Superior temporal gyrus (tissue), 1 donor: ENCODE measurements at regions not wholly inside any gene's neighbourhood (a gene's known extent, or its start where the extent isn't known, plus 50 kb on each side); places are given as distances from the start of the nearest gene placed in this dataset.

Experiments
- DNase-seq: peaks from one replicate; pipeline ENCODE4 v3.0.0-alpha.2; 2016; ENCODE audit errors: extremely low spot score

DNA sequence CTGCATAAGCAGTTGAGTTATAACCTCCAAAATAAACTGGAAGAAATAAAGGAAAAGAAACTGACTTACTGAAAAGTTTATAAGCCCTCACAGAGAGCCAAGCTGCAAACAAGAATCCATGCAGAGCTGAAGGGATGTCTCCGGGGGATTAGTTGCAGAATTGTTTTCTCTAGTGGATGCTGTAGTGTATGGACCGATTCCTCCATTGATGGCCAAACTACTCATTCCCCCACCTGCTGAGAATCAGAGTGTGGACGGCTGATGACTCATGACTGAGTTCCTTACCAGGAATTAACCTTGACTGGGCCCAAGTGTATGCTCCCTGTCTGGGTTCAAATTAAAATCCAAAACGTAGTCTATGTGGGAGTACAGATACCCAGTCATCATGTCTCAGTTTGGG, 93.9 kb upstream of the CDH8 start:
- DNase-seq, result no peak

DNA sequence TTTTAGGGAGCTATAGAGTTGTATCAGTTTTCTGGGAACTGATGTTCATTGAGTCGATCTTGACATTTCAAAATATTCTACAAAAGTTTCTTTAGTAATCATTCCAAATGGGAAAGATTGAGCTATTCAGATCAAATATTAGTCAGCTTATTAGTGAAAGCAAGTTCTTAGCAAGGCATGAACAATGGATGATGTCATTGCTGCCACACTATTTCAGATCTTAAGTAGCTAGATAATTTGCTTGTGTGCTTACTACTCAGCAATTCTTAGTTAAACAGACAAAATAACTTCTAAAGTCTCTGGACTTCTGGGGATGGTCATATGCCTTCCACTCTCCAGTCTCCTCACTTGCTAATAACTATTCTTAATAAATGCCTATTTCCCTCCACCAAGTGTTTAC, 69.0 kb upstream of the CDH8 start:
- DNase-seq, result no peak

DNA sequence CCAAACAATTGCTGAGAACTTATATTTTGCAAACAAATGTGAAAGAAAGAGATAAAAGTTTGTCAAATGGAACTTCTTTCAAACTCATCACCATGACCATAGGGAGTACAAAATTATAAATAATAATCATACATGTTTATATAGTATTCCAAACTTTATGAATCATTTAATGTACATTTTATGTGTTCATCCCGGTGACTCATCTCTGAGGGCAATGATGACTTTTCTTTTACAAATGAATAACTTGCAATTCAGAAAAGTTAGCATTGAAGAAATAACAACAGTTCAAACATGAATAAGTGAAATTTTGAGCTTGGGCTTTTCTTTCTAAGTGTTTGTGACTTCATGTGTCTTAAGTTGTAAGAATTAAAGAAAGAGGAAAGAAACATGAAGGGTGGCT, 66.3 kb upstream of the CDH8 start:
- no peak for DNase-seq

DNA sequence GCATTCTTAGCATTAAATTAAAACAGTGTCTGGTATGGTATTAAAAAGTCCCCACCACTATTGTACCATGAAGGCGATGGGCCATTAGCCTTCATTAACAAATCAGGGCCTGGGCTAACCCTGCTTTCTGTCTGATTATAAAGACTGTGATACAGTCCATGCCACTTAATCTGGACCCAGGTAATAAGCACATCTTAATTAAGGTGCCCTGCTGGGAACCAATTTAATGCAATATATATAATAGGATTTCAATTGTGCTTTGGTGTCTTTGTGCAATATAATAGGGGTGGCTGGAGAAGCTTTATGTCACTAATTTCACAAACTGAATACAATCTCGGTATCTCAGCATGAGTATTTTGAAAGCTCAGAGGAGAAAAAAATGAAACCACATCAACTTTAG, 64.4 kb upstream of the CDH8 start:
- no peak for DNase-seq

DNA sequence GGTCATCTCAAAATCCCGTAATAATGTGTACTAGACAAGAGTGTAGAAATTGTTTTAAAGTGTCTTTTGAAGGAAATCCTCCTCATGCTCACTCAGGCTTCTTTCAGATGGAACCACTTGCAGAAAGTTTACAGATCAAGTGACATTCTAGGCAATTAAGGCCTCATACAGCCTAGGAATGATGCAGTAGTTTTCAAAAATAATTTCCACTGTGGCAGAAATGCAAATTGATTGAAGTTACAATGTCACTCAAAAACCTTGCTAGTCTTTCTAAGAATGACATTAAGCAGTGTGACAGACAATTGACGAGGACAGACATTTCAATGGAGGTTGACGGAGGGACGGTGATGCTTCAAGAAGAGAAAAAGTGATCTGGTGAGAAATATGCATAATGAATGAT, 53.5 kb upstream of the CDH8 start:
- no peak for DNase-seq

DNA sequence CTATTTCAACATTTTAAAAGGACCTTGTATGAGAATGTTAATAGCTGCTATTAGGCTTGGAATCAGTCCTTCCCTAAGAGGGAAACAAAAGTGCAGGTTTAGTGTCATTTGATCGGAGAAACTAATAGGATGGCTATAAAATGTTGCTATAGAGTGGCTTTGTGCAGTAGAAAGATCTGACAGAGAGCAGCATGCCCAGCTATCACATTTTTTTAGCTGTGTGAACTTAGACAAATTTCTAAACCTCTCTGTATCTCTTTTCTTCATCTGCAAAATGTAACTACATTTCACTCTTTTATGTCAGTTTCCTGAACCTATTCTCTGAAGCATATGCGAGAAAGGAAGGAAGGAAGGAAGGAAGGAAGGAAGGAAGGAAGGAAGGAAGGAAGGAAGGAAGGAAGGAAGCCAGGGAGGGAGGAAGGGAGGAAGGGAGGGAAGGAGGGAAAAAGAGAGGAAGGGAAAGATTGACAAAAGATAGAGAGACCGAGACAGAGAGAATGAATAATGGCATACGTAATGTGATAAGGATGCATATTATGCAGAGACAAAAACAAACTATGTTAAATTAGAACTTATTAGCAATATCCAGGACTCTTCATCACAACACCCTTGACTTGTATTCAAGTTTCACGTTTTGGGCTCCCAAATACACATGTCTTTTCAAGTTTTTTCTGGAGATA, 52.6 kb upstream of the CDH8 start:
- no peak for DNase-seq
